ENCODE measurements at regions not wholly inside any gene's neighbourhood (a gene's known extent, or its start where the extent isn't known, plus 50 kb on each side); places are given as distances from the start of the nearest gene placed in this dataset.

- TF ChIP-seq POLR2A (IDR thresholded peaks at IDR 0.05) (no peak), CTCF (IDR thresholded peaks at IDR 0.05 in 8 of 11, conservative IDR thresholded peaks at IDR 0.05 in 3 of 11) (no peak)
These were observed 1123.0 kb downstream of the LRFN5 start for GRCh38 chr14:42729681-42730080.

All from spleen (tissue), 7 donors.